SK-N-MC (cell line): ENCODE measurements at regions not wholly inside any gene's neighbourhood (a gene's known extent, or its start where the extent isn't known, plus 50 kb on each side); places are given as distances from the start of the nearest gene placed in this dataset.

ENCODE experiments used
- EZH2 ChIP-seq: fragments of 200-600 bp; sonication (generic); IDR thresholded peaks from one replicate; pipeline ENCODE4 v1.6.1; 2017; ENCODE audit warnings: antibody characterized with exemption
- POLR2AphosphoS5 ChIP-seq: IDR thresholded peaks from 2 replicates; pipeline ENCODE4 v1.6.1; 2012; ENCODE audit warnings: mild to moderate bottlenecking, low read depth, low read length, borderline replicate concordance

GRCh38 chr2:88842656-88843460 lies 151.4 kb downstream of the RPIA start:
- TF ChIP-seq POLR2AphosphoS5 (no peak), EZH2 (no peak)
